Breast epithelium (tissue), 4 donors: ENCODE measurements at regions not wholly inside any gene's neighbourhood (a gene's known extent, or its start where the extent isn't known, plus 50 kb on each side); places are given as distances from the start of the nearest gene placed in this dataset.

Experiments
- DNase-seq, 2 donors: peaks; one replicate each; pipeline ENCODE4 v3.0.0-alpha.2; 2019; ENCODE audit warnings: low spot score in 2 of 2
- H3K27ac ChIP-seq, 2 donors: fragments of 200-600 bp; sonication (generic) in 1 of 2; one replicate each; pipeline ENCODE4 v1.5.1; 2016 to 2019; ENCODE audit warnings: mild to moderate bottlenecking in 1 of 2
- H3K27me3 ChIP-seq, 2 donors: fragments of 200-600 bp; sonication (generic) in 1 of 2; one replicate each; pipeline versions ENCODE4 v1.5.1 to v1.6.0; 2017 to 2019; ENCODE audit warnings: control low read depth in 1 of 2, mild to moderate bottlenecking in 1 of 2
- H3K36me3 ChIP-seq: fragments of 200-600 bp; one replicate; pipeline ENCODE4 v1.5.1; 2019
- H3K4me1 ChIP-seq, 2 donors: fragments of 200-600 bp; sonication (generic); one replicate each; pipeline ENCODE4 v1.5.1; 2016 to 2019; ENCODE audit warnings: control low read depth in 1 of 2
- H3K4me3 ChIP-seq, 3 donors: fragments of 200-600 bp; sonication (generic); 1 replicate in 2 of 3; 2 replicates in 1 of 3; pipeline ENCODE4 v1.5.1; 2016 to 2019; ENCODE audit warnings: mild to moderate bottlenecking in 3 of 3, moderate library complexity in 2 of 3
- H3K9me3 ChIP-seq, 2 donors: fragments of 200-600 bp; sonication (generic) in 1 of 2; one replicate each; pipeline ENCODE4 v1.5.1; 2016 to 2019; ENCODE audit warnings: control low read depth in 1 of 2
- POLR2A ChIP-seq: fragments of 450-650 bp; IDR thresholded peaks from one replicate; pipeline ENCODE4 v1.6.1; 2016; ENCODE audit warnings: antibody characterized with exemption, mild to moderate bottlenecking, moderate library complexity
- POLR2AphosphoS5 ChIP-seq, 3 donors: sonication (generic); formaldehyde crosslinking; IDR thresholded peaks; one replicate each; pipeline ENCODE4 v1.6.1; 2017; ENCODE audit warnings: antibody characterized with exemption in 3 of 3
- intact Hi-C: fragments of 100-400 bp; cut with DNase I; formaldehyde crosslinking; loops from one replicate; pipeline ENCODE4 v1.15.1; 2023; ENCODE audit warnings: low total_unique reads
- TF ChIP-seq, protein P1 (sequence below), 3 donors: fragments of 450-650 bp; IDR thresholded peaks; one replicate each; pipeline ENCODE4 v1.5.1; 2016 to 2017; ENCODE audit warnings: antibody characterized with exemption in 3 of 3, mild to moderate bottlenecking in 3 of 3, moderate library complexity in 3 of 3

DNA sequence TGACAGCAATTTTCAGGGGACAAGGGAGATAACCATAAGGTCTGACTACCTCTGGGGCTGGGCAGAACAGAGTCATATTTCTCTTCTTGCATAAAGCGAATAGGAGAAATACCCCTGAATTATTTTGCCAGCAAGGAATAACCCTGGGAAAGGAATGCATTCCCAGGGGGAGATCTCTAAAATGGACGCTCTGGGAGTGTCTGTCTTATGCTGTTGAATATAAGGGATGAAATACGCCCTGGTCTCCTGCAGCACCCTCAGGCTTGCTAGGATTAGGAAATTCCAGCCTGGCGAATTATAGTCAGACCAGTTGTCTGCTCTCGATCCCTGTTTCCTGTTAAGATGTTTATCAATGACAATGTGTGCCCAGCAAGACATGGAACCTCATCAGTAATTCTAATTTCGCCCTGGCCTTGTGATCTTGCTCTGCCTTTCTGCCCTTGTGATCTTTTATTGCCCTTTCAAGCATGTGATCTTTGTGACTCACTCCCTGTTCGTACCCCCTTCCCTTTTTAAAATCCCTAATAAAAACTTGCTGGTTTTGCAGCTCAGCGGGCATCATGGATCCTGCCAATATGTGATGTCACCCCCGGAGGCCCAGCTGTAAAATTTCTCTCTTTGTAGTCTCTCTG lies 221.6 kb upstream of the HS3ST5 start:
- Histone ChIP-seq H3K9me3 (peaks cover 0 to 4% of the 10 kb centered on the region in 2 donors), H3K27me3 (no peaks in the 10 kb centered on the region), H3K27ac (no peak overlapping the region), H3K4me1 (no peaks in the 10 kb centered on the region), H3K4me3 (no peak overlapping the region), H3K36me3 (no peaks in the 10 kb centered on the region)
- DNase-seq: no peak
- intact Hi-C loops: no loop called here
- TF ChIP-seq, protein P1, sequence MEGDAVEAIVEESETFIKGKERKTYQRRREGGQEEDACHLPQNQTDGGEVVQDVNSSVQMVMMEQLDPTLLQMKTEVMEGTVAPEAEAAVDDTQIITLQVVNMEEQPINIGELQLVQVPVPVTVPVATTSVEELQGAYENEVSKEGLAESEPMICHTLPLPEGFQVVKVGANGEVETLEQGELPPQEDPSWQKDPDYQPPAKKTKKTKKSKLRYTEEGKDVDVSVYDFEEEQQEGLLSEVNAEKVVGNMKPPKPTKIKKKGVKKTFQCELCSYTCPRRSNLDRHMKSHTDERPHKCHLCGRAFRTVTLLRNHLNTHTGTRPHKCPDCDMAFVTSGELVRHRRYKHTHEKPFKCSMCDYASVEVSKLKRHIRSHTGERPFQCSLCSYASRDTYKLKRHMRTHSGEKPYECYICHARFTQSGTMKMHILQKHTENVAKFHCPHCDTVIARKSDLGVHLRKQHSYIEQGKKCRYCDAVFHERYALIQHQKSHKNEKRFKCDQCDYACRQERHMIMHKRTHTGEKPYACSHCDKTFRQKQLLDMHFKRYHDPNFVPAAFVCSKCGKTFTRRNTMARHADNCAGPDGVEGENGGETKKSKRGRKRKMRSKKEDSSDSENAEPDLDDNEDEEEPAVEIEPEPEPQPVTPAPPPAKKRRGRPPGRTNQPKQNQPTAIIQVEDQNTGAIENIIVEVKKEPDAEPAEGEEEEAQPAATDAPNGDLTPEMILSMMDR (IDR thresholded peaks at IDR 0.05): no peak
- no peak for TF ChIP-seq POLR2AphosphoS5 (IDR thresholded peaks at IDR 0.05)
- TF ChIP-seq POLR2A: no peak

DNA sequence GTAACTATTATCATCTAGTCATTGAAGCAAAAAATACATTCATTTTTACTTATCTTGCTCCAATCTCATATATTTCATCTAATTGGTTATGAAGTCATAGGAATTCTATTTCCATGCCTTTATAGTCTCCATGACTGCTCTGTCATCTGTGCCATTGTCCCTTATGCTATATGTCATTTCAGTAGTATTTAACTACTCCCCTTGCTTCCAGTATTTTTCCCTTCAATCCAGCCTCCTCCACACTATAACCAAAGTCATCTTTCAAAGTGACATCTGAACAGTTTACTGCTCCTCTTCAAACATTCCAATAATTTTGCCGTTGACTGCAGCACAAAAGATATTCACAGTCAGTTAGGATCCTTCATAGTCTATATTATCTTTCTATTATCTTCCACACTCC lies 216.6 kb upstream of the HS3ST5 start:
- DNase-seq: no peak
- H3K27me3 ChIP-seq: no peaks in the 10 kb centered on the region
- TF ChIP-seq POLR2AphosphoS5 (IDR thresholded peaks at IDR 0.05) (no peak), POLR2A (no peak)
- TF ChIP-seq, protein P1 (IDR thresholded peaks at IDR 0.05): no peak
- intact Hi-C loops: no loop called here
- no peaks in the 10 kb centered on the region for H3K4me1 ChIP-seq
- H3K9me3 ChIP-seq: peaks cover 0 to 4% of the 10 kb centered on the region in 2 donors
- H3K4me3 ChIP-seq: no peak overlapping the region
- H3K27ac ChIP-seq: no peak overlapping the region
- H3K36me3 ChIP-seq: no peaks in the 10 kb centered on the region

DNA sequence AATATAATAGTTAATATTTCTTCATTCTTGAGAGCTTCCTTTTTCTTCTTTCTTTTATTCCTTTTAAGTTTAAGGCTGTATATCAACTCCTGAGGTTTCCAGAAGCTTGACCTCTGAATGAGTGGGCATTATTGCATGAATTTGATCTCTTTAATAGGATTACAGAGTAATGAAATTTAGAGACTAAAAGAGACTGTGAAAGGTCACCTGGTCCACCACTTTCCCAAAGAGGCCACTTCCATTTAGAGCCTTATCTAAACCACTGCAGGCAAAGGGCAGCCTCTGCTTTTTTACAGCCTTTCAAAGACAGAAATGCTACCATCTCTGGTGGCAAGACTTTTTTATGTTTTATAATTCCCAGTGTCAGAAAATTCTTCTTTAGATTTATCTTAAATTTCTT lies 215.3 kb upstream of the HS3ST5 start:
- no peaks in the 10 kb centered on the region for H3K9me3 ChIP-seq
- H3K4me3 ChIP-seq: no peak overlapping the region
- TF ChIP-seq POLR2AphosphoS5 (IDR thresholded peaks at IDR 0.05) (no peak), POLR2A (no peak)
- TF ChIP-seq, protein P1 (IDR thresholded peaks at IDR 0.05): no peak
- no peaks in the 10 kb centered on the region for H3K36me3 ChIP-seq
- H3K27ac ChIP-seq: no peak overlapping the region
- intact Hi-C loops: no loop called here
- no peaks in the 10 kb centered on the region for H3K27me3 ChIP-seq
- H3K4me1 ChIP-seq: no peaks in the 10 kb centered on the region
- DNase-seq: no peak

DNA sequence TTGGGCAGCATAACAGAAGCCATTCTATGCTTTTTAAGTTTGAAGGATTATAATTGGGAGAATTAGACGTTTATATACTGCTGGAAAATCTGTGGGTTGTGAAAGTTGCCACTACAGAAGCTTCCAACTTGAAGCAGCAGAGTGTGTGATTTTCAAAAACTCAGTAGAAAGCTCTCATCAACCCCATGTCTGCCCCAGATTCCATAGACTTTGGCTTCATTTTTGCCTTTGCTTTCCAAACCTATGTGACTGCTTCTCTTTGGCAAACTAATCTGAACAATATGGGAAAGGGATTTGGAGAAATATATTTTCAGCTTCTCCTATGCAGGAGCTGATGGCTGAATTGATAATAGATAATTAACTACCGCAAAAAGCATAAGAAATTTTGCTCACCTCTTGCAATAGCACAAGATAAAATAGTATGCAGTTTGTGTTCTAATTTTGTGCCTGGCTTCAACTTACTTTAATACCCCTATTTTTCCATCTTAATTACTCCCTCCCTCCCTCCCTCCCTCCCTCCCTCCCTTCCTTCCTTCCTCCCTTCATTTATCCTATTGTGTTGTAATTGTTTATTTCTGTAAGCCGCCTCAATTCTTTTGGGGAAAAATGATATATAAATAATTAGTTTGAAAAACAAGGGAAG lies 214.1 kb upstream of the HS3ST5 start:
- no peak for DNase-seq
- no peak overlapping the region for H3K27ac ChIP-seq
- intact Hi-C loops: no loop called here
- no peak overlapping the region for H3K4me3 ChIP-seq
- no peaks in the 10 kb centered on the region for H3K36me3 ChIP-seq
- no peaks in the 10 kb centered on the region for H3K27me3 ChIP-seq
- no peak for TF ChIP-seq POLR2A
- H3K9me3 ChIP-seq: no peaks in the 10 kb centered on the region
- no peaks in the 10 kb centered on the region for H3K4me1 ChIP-seq

DNA sequence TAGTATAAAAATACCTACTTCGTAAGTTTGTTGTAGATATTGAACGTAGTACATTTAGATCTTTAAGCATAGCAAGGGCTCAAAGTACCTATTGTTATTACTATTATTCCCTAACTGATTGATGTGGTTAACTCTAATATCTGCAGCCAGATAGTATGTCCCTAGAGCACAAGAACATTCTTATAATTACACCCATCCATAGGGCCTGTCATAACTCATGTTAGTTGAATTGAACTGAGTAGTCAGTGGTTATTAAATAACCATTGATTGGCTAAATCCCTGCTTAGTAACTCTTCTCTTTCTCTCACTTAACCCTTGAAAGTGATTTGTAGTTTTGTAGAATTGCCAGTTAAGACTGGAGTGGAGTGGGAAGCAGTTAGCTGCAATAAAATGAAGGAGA lies 207.5 kb upstream of the HS3ST5 start:
- DNase-seq: no peak
- no peak overlapping the region for H3K27ac ChIP-seq
- no peaks in the 10 kb centered on the region for H3K9me3 ChIP-seq
- no peaks in the 10 kb centered on the region for H3K27me3 ChIP-seq
- peaks cover 4% of the 10 kb centered on the region for H3K36me3 ChIP-seq
- intact Hi-C loops: no loop called here
- H3K4me1 ChIP-seq: no peaks in the 10 kb centered on the region
- H3K4me3 ChIP-seq: no peak overlapping the region
- TF ChIP-seq POLR2AphosphoS5 (IDR thresholded peaks at IDR 0.05) (no peak), POLR2A (no peak)
- TF ChIP-seq, protein P1 (IDR thresholded peaks at IDR 0.05): no peak
